ENCODE measurements at regions not wholly inside any gene's neighbourhood (a gene's known extent, or its start where the extent isn't known, plus 50 kb on each side); places are given as distances from the start of the nearest gene placed in this dataset.
A peak's percentile ranks its signal among the peaks of the same experiment; 100 is the strongest.

- no peaks in the 10 kb centered on the region for H3K36me3 ChIP-seq
- intact Hi-C loops (cut with DNase I): no loop called here
- no peak for TF ChIP-seq CTCF (IDR thresholded peaks at IDR 0.05)
- peak in 2 of 4 donors; percentile 37 to 67 for TF ChIP-seq POLR2A (IDR thresholded peaks at IDR 0.05)
- H3K9me3 ChIP-seq: no peaks in the 10 kb centered on the region
- peak overlapping the region; percentile 32 to 61 (median 50) for H3K4me3 ChIP-seq
- H3K4me1 ChIP-seq: peaks cover 0 to 65% (median 36%) of the 10 kb centered on the region in 3 donors
- peak overlapping the region; percentile 87 to 97 (median 92) for H3K27ac ChIP-seq
- H3K27me3 ChIP-seq: no peaks in the 10 kb centered on the region
- no peak for DNase-seq
- WGBS, 2 donors: 23 to 28% methylated on average over 5 of the region's 5 CpGs
Measured at GRCh38 chr9:108444400-108445358, 411.1 kb downstream of the ACTL7B start.

GRCh38 chr9:108443741-108444140 lies 412.0 kb downstream of the ACTL7B start:
- Histone ChIP-seq H3K36me3 (no peaks in the 10 kb centered on the region), H3K27ac (peak overlapping the region; percentile 87 to 97 (median 92)), H3K4me3 (peak overlapping the region; percentile 32 to 61 (median 50)), H3K27me3 (no peaks in the 10 kb centered on the region), H3K4me1 (peaks cover 0 to 69% (median 36%) of the 10 kb centered on the region in 3 donors), H3K9me3 (no peaks in the 10 kb centered on the region)
- intact Hi-C loops (cut with DNase I): no loop called here
- no peak for TF ChIP-seq POLR2A (IDR thresholded peaks at IDR 0.05)
- TF ChIP-seq CTCF (IDR thresholded peaks at IDR 0.05): peak in 2 of 6 experiments; percentile 21 to 30
- no peak for DNase-seq
- WGBS, 2 donors: 13 to 19% methylated on average over 3 of the region's 3 CpGs

- Histone ChIP-seq H3K4me1 (peaks cover 0 to 69% (median 36%) of the 10 kb centered on the region in 3 donors), H3K27ac (peak overlapping the region; percentile 87 to 97 (median 92)), H3K27me3 (no peaks in the 10 kb centered on the region), H3K9me3 (no peaks in the 10 kb centered on the region), H3K4me3 (peak overlapping the region; percentile 32 to 61 (median 50)), H3K36me3 (no peaks in the 10 kb centered on the region)
- intact Hi-C loops (cut with DNase I): no loop called here
- 26 to 28% methylated on average over 6 of the region's 6 CpGs for WGBS, 2 donors
- DNase-seq: no peak
- TF ChIP-seq CTCF (IDR thresholded peaks at IDR 0.05): no peak
- no peak for TF ChIP-seq POLR2A (IDR thresholded peaks at IDR 0.05)
Measured at GRCh38 chr9:108443019-108443633, 412.7 kb downstream of the ACTL7B start.

GRCh38 chr9:108442627-108443018 lies 413.2 kb downstream of the ACTL7B start:
- Histone ChIP-seq H3K27me3 (no peaks in the 10 kb centered on the region), H3K36me3 (no peaks in the 10 kb centered on the region), H3K4me1 (peaks cover 0 to 69% (median 36%) of the 10 kb centered on the region in 3 donors), H3K27ac (peak overlapping the region; percentile 87 to 97 (median 92)), H3K9me3 (no peaks in the 10 kb centered on the region), H3K4me3 (no peak overlapping the region)
- no peak for TF ChIP-seq CTCF (IDR thresholded peaks at IDR 0.05)
- no peak for TF ChIP-seq POLR2A (IDR thresholded peaks at IDR 0.05)
- intact Hi-C loops (cut with DNase I): no loop called here
- 60 to 71% methylated on average over 3 of the region's 3 CpGs for WGBS, 2 donors
- no peak for DNase-seq

GRCh38 chr9:108441726-108442125 lies 414.1 kb downstream of the ACTL7B start:
- no peaks in the 10 kb centered on the region for H3K36me3 ChIP-seq
- no peak for DNase-seq
- H3K4me1 ChIP-seq: peaks cover 0 to 69% (median 36%) of the 10 kb centered on the region in 3 donors
- peak overlapping the region in 2 of 4 donors; percentile 89 to 97 for H3K27ac ChIP-seq
- intact Hi-C loops (cut with DNase I): no loop called here
- TF ChIP-seq POLR2A (IDR thresholded peaks at IDR 0.05) (no peak), CTCF (IDR thresholded peaks at IDR 0.05) (no peak)
- H3K27me3 ChIP-seq: no peaks in the 10 kb centered on the region
- H3K4me3 ChIP-seq: no peak overlapping the region
- H3K9me3 ChIP-seq: no peaks in the 10 kb centered on the region
